Fibroblast of skin of left quadriceps (primary cell): ENCODE measurements at regions not wholly inside any gene's neighbourhood (a gene's known extent, or its start where the extent isn't known, plus 50 kb on each side); places are given as distances from the start of the nearest gene placed in this dataset.
"Not testable (repeated sequence)": the region's sequence is repeated elsewhere in the genome, so short reads cannot be mapped to it uniquely, and the experiment has no call there.

Experiments
- DNase-seq, 2 experiments: peaks; one replicate each; pipeline ENCODE4 v3.0.0-alpha.2; 2013; ENCODE audit warnings: low read depth in 2 of 2

GRCh38 chr6:135605278-135605790 lies 107.8 kb upstream of the AHI1 start:
- no peak for DNase-seq

DNA sequence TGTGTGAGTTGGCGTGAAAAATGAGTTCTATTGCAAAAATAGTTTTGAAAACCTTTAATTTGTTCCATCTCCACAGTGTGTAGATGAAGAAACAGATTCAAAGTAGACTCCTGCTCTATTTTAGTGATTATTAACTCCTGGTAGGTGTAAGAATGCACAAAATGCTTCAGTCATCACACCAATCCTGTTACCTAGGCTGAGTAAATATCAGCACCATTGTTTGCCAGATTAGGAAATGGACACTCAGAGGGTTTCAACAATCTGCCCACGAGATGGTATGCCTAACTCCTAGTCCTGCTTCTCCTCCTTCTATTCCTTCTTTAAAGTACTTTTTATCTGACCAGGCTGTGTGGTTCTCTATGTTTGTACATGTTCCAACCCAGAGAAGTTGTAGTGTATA lies 108.9 kb upstream of the AHI1 start:
- DNase-seq = no peak

DNA sequence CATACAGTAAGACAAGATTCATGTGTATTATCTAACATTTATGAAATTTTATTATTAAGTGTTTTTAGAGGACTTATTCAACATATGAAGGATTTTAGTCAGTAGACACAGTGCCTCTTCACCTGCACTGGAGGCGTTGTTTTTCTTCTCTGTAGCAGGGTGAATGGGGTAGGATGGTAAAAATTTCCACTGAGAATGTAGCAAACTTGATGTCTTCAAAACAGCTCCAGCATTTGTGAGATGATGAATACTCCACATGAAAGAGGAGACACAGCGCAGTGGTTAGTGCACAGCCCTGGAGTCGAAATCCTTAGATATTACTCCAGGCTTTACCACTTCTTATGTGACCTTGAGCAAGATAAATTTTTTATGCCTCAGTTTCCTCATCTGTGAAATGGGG lies 110.5 kb upstream of the AHI1 start:
- no peak for DNase-seq

DNA sequence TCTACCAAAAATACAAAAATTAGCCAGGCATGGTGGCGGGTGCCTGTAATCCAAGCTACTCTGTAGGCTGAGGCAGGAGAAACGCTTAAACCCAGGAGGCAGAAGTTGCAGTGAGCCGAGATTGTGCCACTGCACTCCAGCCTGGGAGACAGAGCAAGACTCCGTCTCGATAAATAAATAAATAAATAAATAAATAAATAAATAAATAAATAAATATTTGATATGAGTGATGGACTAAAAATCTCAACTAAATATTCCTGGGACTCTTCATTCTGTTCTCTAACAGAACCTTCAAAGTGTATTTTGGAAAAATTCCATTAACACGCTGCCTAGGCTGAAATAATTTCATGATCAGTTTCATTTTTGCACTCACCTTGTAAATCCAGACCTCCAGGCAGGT lies 112.7 kb upstream of the AHI1 start:
- not testable (repeated sequence) for DNase-seq

GRCh38 chr6:135616655-135617054 lies 119.1 kb upstream of the AHI1 start:
- DNase-seq = peak in 1 of 2 experiments; percentile 27

DNA sequence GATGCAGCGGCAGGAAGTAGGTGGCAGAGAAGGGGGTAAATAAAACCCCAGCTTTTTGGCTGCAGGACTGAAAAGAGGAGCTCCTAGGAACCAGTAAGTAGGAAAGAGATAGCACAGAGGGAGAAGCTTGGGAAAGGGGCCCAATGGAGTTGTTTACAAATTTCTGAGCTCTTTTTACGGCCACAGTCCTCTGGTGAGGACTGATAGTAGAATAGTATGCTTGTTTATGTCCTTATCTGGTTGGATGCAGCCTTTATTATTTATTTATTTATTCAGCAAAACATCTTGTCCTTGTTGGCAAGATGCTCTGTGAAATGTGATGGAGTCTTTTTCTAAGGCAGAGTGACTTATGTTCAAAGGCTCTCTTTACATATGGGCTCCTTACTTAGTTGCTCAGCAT lies 119.7 kb upstream of the AHI1 start:
- no peak for DNase-seq

DNA sequence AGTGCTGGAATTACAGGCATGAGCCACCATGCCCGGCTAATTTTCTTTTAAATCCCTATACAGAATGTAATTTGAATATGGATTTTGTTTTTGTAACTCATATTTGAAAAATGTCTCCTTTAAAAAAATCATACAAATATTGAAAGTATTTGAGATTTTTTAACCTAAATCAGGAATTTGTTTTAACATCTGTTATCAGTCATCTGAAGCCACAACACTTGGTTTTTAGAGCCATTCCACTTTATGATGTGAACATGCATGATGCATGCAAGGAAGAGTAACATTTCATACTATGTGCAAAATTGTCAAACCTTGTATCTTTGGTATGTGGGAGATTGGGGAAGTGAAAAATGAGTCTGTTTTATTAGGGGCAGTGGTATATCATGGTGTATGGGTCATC lies 124.5 kb upstream of the AHI1 start:
- DNase-seq = peak; percentile 24 to 43

- no peak for DNase-seq
Measured at GRCh38 chr6:135623979-135624378, 126.4 kb upstream of the AHI1 start.

GRCh38 chr6:135624402-135625295 lies 127.1 kb upstream of the AHI1 start:
- DNase-seq = peak; percentile 14 to 23

GRCh38 chr6:135626001-135626400 lies 128.5 kb upstream of the AHI1 start:
- DNase-seq = not testable (repeated sequence)

GRCh38 chr6:135627092-135627715 lies 129.7 kb upstream of the AHI1 start:
- no peak for DNase-seq

DNA sequence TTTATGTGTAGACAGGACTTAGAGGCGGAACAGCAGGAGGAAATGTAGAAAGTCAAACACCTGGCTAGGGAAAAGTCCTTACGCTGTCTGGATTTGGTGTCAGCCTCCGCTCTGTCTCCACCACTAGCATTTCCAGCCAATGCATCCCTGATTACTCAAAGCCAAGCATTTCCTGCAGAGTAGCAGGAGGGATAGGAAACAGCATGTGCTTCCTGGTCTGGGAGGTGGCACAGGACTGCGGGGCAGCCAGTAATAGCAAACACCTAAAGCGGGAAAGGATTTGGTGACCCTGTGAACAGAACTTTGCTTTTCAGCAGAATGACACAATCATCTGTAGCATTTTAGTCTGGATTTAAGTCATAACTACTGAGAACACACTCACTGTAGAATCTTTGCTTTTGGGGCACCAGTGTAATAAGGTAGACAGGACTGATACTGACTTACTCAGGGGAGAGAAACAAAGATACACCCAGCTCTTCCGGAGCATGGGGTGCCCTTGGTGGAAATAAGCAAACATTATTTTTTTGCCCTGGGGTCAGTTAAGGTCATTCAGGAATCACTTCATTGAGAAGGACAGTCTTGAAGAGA lies 133.3 kb upstream of the AHI1 start:
- DNase-seq = no peak

GRCh38 chr6:135631821-135632220 lies 134.3 kb upstream of the AHI1 start:
- DNase-seq = no peak

- no peak for DNase-seq
Measured at GRCh38 chr6:135633573-135633972, 136.0 kb upstream of the AHI1 start.

GRCh38 chr6:135637701-135638100 lies 140.2 kb upstream of the AHI1 start:
- no peak for DNase-seq

GRCh38 chr6:135638108-135638507 lies 140.6 kb upstream of the AHI1 start:
- no peak for DNase-seq

DNA sequence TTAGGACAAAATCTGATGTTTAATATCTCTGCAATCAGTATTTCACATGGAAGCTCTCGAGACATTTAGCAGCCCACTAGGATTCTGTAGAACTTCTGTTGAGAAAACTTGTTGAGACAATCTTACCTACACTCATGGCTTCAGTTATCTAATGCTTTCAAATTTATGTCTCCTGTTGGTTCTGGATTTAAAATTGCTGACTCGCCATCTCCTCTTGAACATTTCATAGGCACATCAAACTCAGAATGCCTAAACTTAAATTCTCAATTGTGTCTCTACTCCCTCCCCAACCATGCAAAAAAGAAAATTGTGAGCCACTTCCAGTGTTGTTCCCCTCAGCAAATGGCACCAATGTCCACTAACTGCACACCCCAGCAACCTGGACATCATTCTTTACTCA lies 142.5 kb upstream of the AHI1 start:
- DNase-seq = no peak

DNA sequence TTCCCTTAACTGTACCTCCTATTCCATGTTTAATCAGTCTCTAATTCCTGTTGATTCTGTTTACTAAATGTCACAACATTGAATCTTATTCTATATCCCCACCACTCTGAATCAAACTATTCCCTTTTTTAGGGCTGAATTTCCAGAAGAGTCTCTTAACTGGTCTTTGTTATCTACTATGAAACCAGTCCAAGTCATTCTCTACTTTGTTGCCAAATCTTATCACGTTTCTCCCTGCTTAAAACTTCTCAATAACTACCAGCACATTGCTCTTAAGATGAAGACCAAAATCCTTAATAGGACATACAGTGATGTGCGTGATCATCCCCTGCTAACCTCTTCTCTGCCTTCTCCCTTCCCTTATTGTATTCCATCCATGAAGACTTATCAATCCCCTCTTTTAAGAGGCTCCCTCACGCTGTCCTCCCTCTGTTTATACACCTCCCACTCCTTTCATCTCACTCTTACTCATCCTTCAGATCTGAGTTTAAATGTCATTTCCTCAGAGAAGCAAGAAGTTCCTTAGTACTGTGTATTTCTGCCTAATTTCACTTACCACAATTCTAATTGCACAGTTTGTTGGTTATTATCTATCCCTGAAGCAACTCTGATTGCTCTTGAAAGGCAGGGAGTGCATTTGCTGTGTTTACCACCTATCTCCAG lies 143.0 kb upstream of the AHI1 start:
- DNase-seq = no peak

- no peak for DNase-seq
Measured at GRCh38 chr6:135642912-135643311, 145.4 kb upstream of the AHI1 start.

DNA sequence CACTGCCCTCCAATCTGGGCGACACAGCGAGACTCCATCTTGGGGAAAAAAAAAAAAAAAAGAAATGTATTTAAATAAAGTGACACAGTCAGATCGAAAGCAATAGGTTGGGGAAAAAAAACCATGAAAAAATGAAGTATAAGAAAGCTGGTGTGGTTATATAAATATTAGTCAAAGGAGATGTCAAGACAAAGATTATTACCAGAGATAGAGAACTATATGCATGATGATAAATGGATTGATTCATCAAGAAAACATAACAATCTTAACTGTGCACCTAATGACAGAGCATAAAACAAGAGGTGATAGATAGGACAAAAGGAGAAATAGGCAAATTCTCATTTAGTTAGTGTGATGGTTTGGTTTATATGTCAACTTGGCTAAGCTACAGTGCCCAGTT lies 146.9 kb upstream of the AHI1 start:
- no peak for DNase-seq

DNA sequence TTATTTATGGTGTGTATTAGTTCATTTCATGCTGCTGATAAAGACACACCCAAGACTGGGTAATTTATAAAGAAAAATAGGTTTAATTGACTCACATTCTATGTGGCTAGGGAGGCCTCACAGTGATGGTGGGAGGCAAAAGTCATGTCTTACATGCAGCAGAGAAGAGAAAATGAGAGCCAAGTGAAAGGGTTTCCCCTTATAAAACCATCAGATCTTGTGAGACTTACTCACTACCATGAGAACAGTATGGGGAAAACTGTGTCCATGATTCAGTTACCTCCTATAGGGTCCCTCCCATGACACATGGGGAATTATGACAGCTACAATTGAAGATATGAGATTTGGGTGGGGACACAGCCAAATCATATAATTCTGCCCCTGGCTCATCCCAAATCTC lies 150.0 kb upstream of the AHI1 start:
- DNase-seq = no peak
